H1 (cell line): ENCODE measurements at regions not wholly inside any gene's neighbourhood (a gene's known extent, or its start where the extent isn't known, plus 50 kb on each side); places are given as distances from the start of the nearest gene placed in this dataset.

Source experiments
- CTCF ChIA-PET: fragments of 300-600 bp; sonication (Branson Sonifier 250); formaldehyde crosslinking; loops from one replicate; lab custom pipeline; 2021; ENCODE audit not compliant: partially characterized antibody; lab: Charles Lee
- POLR2A ChIA-PET: fragments of 300-600 bp; sonication (Branson Sonifier 250); formaldehyde crosslinking; loops from one replicate; lab custom pipeline; 2021; ENCODE audit warnings: inconsistent platforms; ENCODE audit not compliant: partially characterized antibody; lab: Charles Lee
- DNase-seq, 2 experiments: peaks; one replicate each; pipeline versions ENCODE4 v3.0.0 to v3.0.0-alpha.2; 2010 to 2022; ENCODE audit warnings: low spot score in 2 of 2, low read depth in 1 of 2, mixed read lengths in 1 of 2
- FAIRE-seq: peaks from 2 replicates; lab custom pipeline; 2011; peaks lifted over from hg19 to GRCh38; lab: Jason Lieb, UNC
- H2AFZ ChIP-seq: 2 replicates; pipeline ENCODE4 v1.8.1; 2012; ENCODE audit warnings: low read length, inconsistent platforms
- H2AK5ac ChIP-seq: 2 replicates; pipeline ENCODE4 v1.6.1; 2013; ENCODE audit warnings: low read depth, low read length
- H2BK120ac ChIP-seq: replicated peaks from 2 replicates; pipeline ENCODE3; 2013; ENCODE audit warnings: low read depth, low read length, inconsistent platforms
- H2BK12ac ChIP-seq: 2 replicates; pipeline ENCODE4 v1.6.1; 2013; ENCODE audit warnings: low read depth, low read length
- H2BK15ac ChIP-seq: 2 replicates; pipeline ENCODE4 v1.6.1; 2013; ENCODE audit warnings: low read length
- H2BK20ac ChIP-seq: 2 replicates; pipeline ENCODE4 v1.6.1; 2013; ENCODE audit warnings: low read length
- H2BK5ac ChIP-seq: 2 replicates; pipeline ENCODE4 v1.6.1; 2013; ENCODE audit warnings: low read depth, low read length
- H3K14ac ChIP-seq: 2 replicates; pipeline ENCODE4 v1.6.1; 2013; ENCODE audit warnings: inconsistent platforms; ENCODE audit not compliant: insufficient read length
- H3K18ac ChIP-seq: 2 replicates; pipeline ENCODE4 v1.6.1; 2013; ENCODE audit warnings: low read length; ENCODE audit errors: extremely low read depth
- H3K23ac ChIP-seq: 2 replicates; pipeline ENCODE4 v1.6.1; 2013; ENCODE audit warnings: inconsistent platforms; ENCODE audit not compliant: insufficient read length
- H3K23me2 ChIP-seq: 2 replicates; pipeline ENCODE4 v1.6.1; 2013; ENCODE audit warnings: low read depth, low read length
- H3K27ac ChIP-seq: 2 replicates; pipeline ENCODE4 v1.6.1; 2011; ENCODE audit warnings: low read depth, low read length, inconsistent platforms
- H3K27me3 ChIP-seq, 4 experiments: replicated peaks in 1 of 4; 1 replicate in 1 of 4; 2 replicates in 3 of 4; pipeline versions ENCODE4 v1.6.1 to v1.8.1; 2011 to 2013; ENCODE audit warnings: low read length in 3 of 4, mild to moderate bottlenecking in 3 of 4, inconsistent platforms in 2 of 4, mixed read lengths in 2 of 4, moderate library complexity in 1 of 4; ENCODE audit not compliant: control insufficient read depth in 3 of 4, insufficient read depth in 3 of 4; ENCODE audit errors: extremely low read depth in 1 of 4
- H3K36me3 ChIP-seq, 4 experiments: 2 replicates each; pipeline versions ENCODE4 v1.6.1 to v1.8.1; 2011 to 2013; ENCODE audit warnings: mild to moderate bottlenecking in 4 of 4, low read length in 3 of 4, moderate library complexity in 2 of 4, control low read depth in 1 of 4, inconsistent platforms in 1 of 4; ENCODE audit not compliant: insufficient read depth in 4 of 4, control insufficient read depth in 2 of 4
- H3K4ac ChIP-seq: replicated peaks from 2 replicates; pipeline ENCODE3; 2013; ENCODE audit warnings: low read length, low read depth, mixed read lengths, inconsistent platforms; ENCODE audit not compliant: insufficient read length
- H3K4me1 ChIP-seq, 4 experiments: replicated peaks in 1 of 4; 1 replicate in 1 of 4; 2 replicates in 3 of 4; pipeline versions ENCODE4 v1.6.1 to v1.8.1; 2011 to 2013; ENCODE audit warnings: low read length in 3 of 4, inconsistent platforms in 2 of 4, mixed read lengths in 1 of 4; ENCODE audit not compliant: insufficient read depth in 4 of 4, control insufficient read depth in 3 of 4
- H3K4me2 ChIP-seq, 2 experiments: 2 replicates each; pipeline versions ENCODE4 v1.6.1 to v1.8.1; 2011 to 2013; ENCODE audit warnings: low read depth in 2 of 2, low read length in 2 of 2, control low read depth in 1 of 2, inconsistent platforms in 1 of 2, mild to moderate bottlenecking in 1 of 2; ENCODE audit not compliant: insufficient read depth in 1 of 2
- H3K4me3 ChIP-seq, 4 experiments: fragments of 200-600, 300-600 bp in 1 of 4; sonication (generic), shearing (Covaris generic), sonication (Bioruptor Twin) in 1 of 4; 2 replicates each; pipeline versions ENCODE4 v1.5.1 to v1.8.1; 2011 to 2016; ENCODE audit warnings: low read length in 4 of 4, low read depth in 3 of 4, control low read depth in 2 of 4, inconsistent platforms in 2 of 4, mild to moderate bottlenecking in 2 of 4, mixed read lengths in 1 of 4, moderate library complexity in 1 of 4; ENCODE audit not compliant: insufficient read depth in 2 of 4; ENCODE audit errors: extremely low read depth in 1 of 4
- H3K56ac ChIP-seq: replicated peaks from 2 replicates; pipeline ENCODE3; 2013; ENCODE audit warnings: low read depth, mild to moderate bottlenecking, mixed read lengths, low read length, inconsistent platforms; ENCODE audit not compliant: insufficient read length
- H3K79me1 ChIP-seq: 2 replicates; pipeline ENCODE4 v1.6.1; 2013; ENCODE audit warnings: low read depth, low read length, control low read depth
- H3K79me2 ChIP-seq, 2 experiments: 2 replicates each; pipeline versions ENCODE4 v1.6.1 to v1.8.1; 2012 to 2013; ENCODE audit warnings: low read length in 2 of 2, mild to moderate bottlenecking in 2 of 2, inconsistent platforms in 1 of 2; ENCODE audit not compliant: insufficient read depth in 2 of 2, control insufficient read depth in 1 of 2
- H3K9ac ChIP-seq, 4 experiments: replicated peaks in 1 of 4; 1 replicate in 1 of 4; 2 replicates in 3 of 4; pipeline versions ENCODE4 v1.6.1 to v1.8.1; 2011 to 2013; ENCODE audit warnings: low read depth in 3 of 4, low read length in 3 of 4, control low read depth in 2 of 4, mild to moderate bottlenecking in 2 of 4, moderate library complexity in 2 of 4, inconsistent platforms in 1 of 4; ENCODE audit errors: extremely low read depth in 1 of 4
- H3K9me3 ChIP-seq, 2 experiments: 2 replicates each; pipeline versions ENCODE4 v1.6.1 to v1.8.1; 2012 to 2013; ENCODE audit warnings: mild to moderate bottlenecking in 2 of 2, moderate library complexity in 2 of 2, control low read depth in 1 of 2, inconsistent platforms in 1 of 2, low read depth in 1 of 2, low read length in 1 of 2, mixed read lengths in 1 of 2; ENCODE audit not compliant: insufficient read depth in 2 of 2
- H4K20me1 ChIP-seq, 2 experiments: replicated peaks in 1 of 2; 2 replicates each; pipeline versions ENCODE3 to v1.8.1; 2011 to 2013; ENCODE audit warnings: inconsistent platforms in 2 of 2, low read length in 2 of 2, mild to moderate bottlenecking in 1 of 2; ENCODE audit not compliant: insufficient read depth in 2 of 2, control insufficient read depth in 1 of 2
- H4K5ac ChIP-seq: 2 replicates; pipeline ENCODE4 v1.6.1; 2013; ENCODE audit warnings: low read length, low read depth, mixed read lengths, inconsistent platforms; ENCODE audit not compliant: insufficient read length
- H4K8ac ChIP-seq: 2 replicates; pipeline ENCODE4 v1.8.0; 2013; ENCODE audit warnings: mild to moderate bottlenecking, moderate library complexity, low read length, inconsistent platforms; ENCODE audit not compliant: insufficient read depth; ENCODE audit errors: extremely low read depth
- H4K91ac ChIP-seq: replicated peaks from 2 replicates; pipeline ENCODE3; 2013; ENCODE audit warnings: low read length, mixed read lengths, inconsistent platforms; ENCODE audit not compliant: insufficient read length
- BCL11A ChIP-seq, 2 experiments: IDR thresholded peaks; one replicate each; pipeline ENCODE4 v1.6.1; 2011; ENCODE audit warnings: low read depth in 2 of 2, low read length in 2 of 2, mild to moderate bottlenecking in 2 of 2
- CEBPB ChIP-seq: IDR thresholded peaks from 2 replicates; pipeline ENCODE4 v1.6.1; 2012; ENCODE audit warnings: low read depth, low read length
- EGR1 ChIP-seq: IDR thresholded peaks from 2 replicates; pipeline ENCODE4 v1.6.1; 2011; ENCODE audit warnings: low read depth, low read length, borderline replicate concordance
- EP300 ChIP-seq, 2 experiments: IDR thresholded peaks; 1 replicate in 1 of 2; 2 replicates in 1 of 2; pipeline ENCODE4 v1.6.1; 2011 to 2012; ENCODE audit warnings: low read depth in 2 of 2, low read length in 2 of 2, mild to moderate bottlenecking in 2 of 2, borderline replicate concordance in 1 of 2, inconsistent platforms in 1 of 2, moderate library complexity in 1 of 2
- KDM1A ChIP-seq: fragments of 200-600, 300-600 bp; sonication (generic); IDR thresholded peaks from 2 replicates; pipeline ENCODE4 v1.7.1; 2016; ENCODE audit warnings: mild to moderate bottlenecking, low read length, borderline replicate concordance
- POLR2AphosphoS5 ChIP-seq: IDR thresholded peaks from 2 replicates; pipeline ENCODE4 v1.6.1; 2011; ENCODE audit warnings: low read depth, low read length
- RFX5 ChIP-seq: IDR thresholded peaks from 2 replicates; pipeline ENCODE4 v1.6.1; 2011; ENCODE audit warnings: low read depth, low read length, improper control_type of control experiment, borderline replicate concordance
- SP4 ChIP-seq: IDR thresholded peaks from 2 replicates; pipeline ENCODE4 v1.6.1; 2012; ENCODE audit warnings: low read length, inconsistent platforms
- SRF ChIP-seq: IDR thresholded peaks from 2 replicates; pipeline ENCODE4 v1.6.1; 2011; ENCODE audit warnings: mild to moderate bottlenecking, low read depth, low read length, moderate library complexity
- TAF7 ChIP-seq: optimal IDR thresholded peaks from 2 replicates; pipeline ENCODE3; 2011; ENCODE audit warnings: low read depth, mild to moderate bottlenecking, inconsistent platforms, low read length, moderate library complexity, borderline replicate concordance
- TBP ChIP-seq: IDR thresholded peaks from 2 replicates; pipeline ENCODE4 v1.6.1; 2011; ENCODE audit warnings: low read depth, low read length, improper control_type of control experiment
- WGBS, 2 experiments: shearing (Covaris generic) in 1 of 2; methylation state at CpG; one replicate each; pipeline versions ENCODE4 v1.1.6 to v1.1.7; 2013 to 2015; ENCODE audit warnings: low lambda C conversion rate in 2 of 2, mixed read lengths in 2 of 2, inconsistent platforms in 1 of 2, low coverage in 1 of 2, missing lambda C conversion rate in 1 of 2; ENCODE audit not compliant: insufficient replicate concordance in 2 of 2, insufficient coverage in 1 of 2, insufficient read length in 1 of 2; ENCODE audit errors: extremely low coverage in 1 of 2, missing lambda C conversion rate in 1 of 2; 5-methylcytosine and 5-hydroxymethylcytosine counted together
- TF ChIP-seq, protein P1 (sequence below): IDR thresholded peaks from 2 replicates; pipeline ENCODE4 v1.6.1; 2012; ENCODE audit warnings: inconsistent platforms

DNA sequence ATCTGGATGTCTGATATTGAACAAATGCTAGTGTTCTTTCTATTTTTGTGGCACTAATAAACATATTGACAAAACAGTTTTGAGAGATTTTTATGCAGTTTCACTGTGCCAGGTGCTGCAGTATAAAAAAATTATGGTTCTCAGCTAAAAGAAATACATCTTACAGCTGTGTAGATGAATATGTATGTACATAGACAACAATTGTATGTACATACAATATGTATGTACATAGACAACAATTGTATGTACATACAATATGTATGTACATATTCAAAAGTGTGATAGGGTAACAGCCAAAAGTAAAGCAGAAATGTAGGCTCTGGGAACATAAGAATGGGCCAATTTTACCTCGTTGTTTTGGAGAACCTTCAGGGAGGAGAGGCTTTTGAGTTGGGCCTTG lies 390.0 kb upstream of the RPS6KA3 start:
- Histone ChIP-seq H3K9ac (no peak overlapping the region), H3K23me2 (no peaks in the 10 kb centered on the region), H4K5ac (no peak overlapping the region), H3K36me3 (no peaks in the 10 kb centered on the region), H3K27ac (no peak overlapping the region), H3K79me1 (no peaks in the 10 kb centered on the region), H3K4me1 (no peaks in the 10 kb centered on the region), H3K56ac (no peak overlapping the region), H2AK5ac (no peak overlapping the region), H3K4ac (no peak overlapping the region), H2BK120ac (no peak overlapping the region), H2BK15ac (no peak overlapping the region), H2BK5ac (no peak overlapping the region), H3K14ac (no peak overlapping the region), H3K9me3 (no peaks in the 10 kb centered on the region), H3K79me2 (no peaks in the 10 kb centered on the region), H3K18ac (no peak overlapping the region), H3K23ac (no peak overlapping the region), H4K91ac (no peak overlapping the region), H3K4me2 (no peak overlapping the region), H3K4me3 (no peak overlapping the region), H2BK12ac (no peak overlapping the region), H4K8ac (no peak overlapping the region), H3K27me3 (no peaks in the 10 kb centered on the region), H4K20me1 (no peaks in the 10 kb centered on the region), H2AFZ (no peak overlapping the region), H2BK20ac (no peak overlapping the region)
- FAIRE-seq (no peak), DNase-seq (no peak)
- no CpG with 5 or more reads among the region's 1 CpG for WGBS, 2 experiments
- ChIA-PET CTCF (no interaction called here), POLR2A (no interaction called here)
- no peak for TF ChIP-seq TBP
- no peak for TF ChIP-seq EP300 (IDR thresholded peaks at IDR 0.05; ENCODE audit: borderline replicate concordance in 1 of 2, low read depth in 2 of 2, low read length in 2 of 2)
- TF ChIP-seq RFX5 = no peak
- TF ChIP-seq POLR2AphosphoS5 = no peak
- TF ChIP-seq BCL11A (IDR thresholded peaks at IDR 0.05; ENCODE audit: low read depth in 2 of 2, low read length in 2 of 2) = no peak
- TF ChIP-seq SRF = no peak
- TF ChIP-seq, protein P1, sequence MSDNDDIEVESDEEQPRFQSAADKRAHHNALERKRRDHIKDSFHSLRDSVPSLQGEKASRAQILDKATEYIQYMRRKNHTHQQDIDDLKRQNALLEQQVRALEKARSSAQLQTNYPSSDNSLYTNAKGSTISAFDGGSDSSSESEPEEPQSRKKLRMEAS = no peak
- no peak for TF ChIP-seq SP4
- no peak for TF ChIP-seq EGR1
- no peak for TF ChIP-seq TAF7
- no peak for TF ChIP-seq KDM1A
- no peak for TF ChIP-seq CEBPB
